Trophoblast cell (in vitro differentiated cells and primary cell): ENCODE measurements at regions not wholly inside any gene's neighbourhood (a gene's known extent, or its start where the extent isn't known, plus 50 kb on each side); places are given as distances from the start of the nearest gene placed in this dataset.

ENCODE experiments used
- DNase-seq, 2 donors: peaks; one replicate each; pipeline ENCODE4 v3.0.0-alpha.2; 2016
- H2AFZ ChIP-seq: 2 replicates; pipeline ENCODE4 v1.6.1; 2013; ENCODE audit warnings: low read length, moderate library complexity, mild to moderate bottlenecking; ENCODE audit not compliant: insufficient read depth, poor library complexity
- H2AK5ac ChIP-seq: 2 replicates; pipeline ENCODE4 v1.6.1; 2013; ENCODE audit warnings: mild to moderate bottlenecking, low read length
- H2BK120ac ChIP-seq: 2 replicates; pipeline ENCODE4 v1.6.1; 2013; ENCODE audit warnings: low read length, mild to moderate bottlenecking, moderate library complexity; ENCODE audit not compliant: insufficient read depth, poor library complexity
- H2BK12ac ChIP-seq: 2 replicates; pipeline ENCODE4 v1.6.1; 2013; ENCODE audit warnings: mild to moderate bottlenecking, low read length, moderate library complexity
- H2BK5ac ChIP-seq: 2 replicates; pipeline ENCODE4 v1.6.1; 2013; ENCODE audit warnings: low read length, low read depth, moderate library complexity, mild to moderate bottlenecking; ENCODE audit not compliant: poor library complexity
- H3K14ac ChIP-seq: 2 replicates; pipeline ENCODE4 v1.6.1; 2013; ENCODE audit warnings: mild to moderate bottlenecking, low read length
- H3K18ac ChIP-seq: 2 replicates; pipeline ENCODE4 v1.6.1; 2013; ENCODE audit warnings: mild to moderate bottlenecking, low read length
- H3K23ac ChIP-seq: 2 replicates; pipeline ENCODE4 v1.6.1; 2013; ENCODE audit warnings: low read length
- H3K27ac ChIP-seq: 2 replicates; pipeline ENCODE4 v1.5.1; 2013; ENCODE audit warnings: low read depth, mild to moderate bottlenecking, inconsistent platforms, low read length, moderate library complexity
- H3K27me3 ChIP-seq: 2 replicates; pipeline ENCODE4 v1.6.1; 2013; ENCODE audit warnings: inconsistent platforms, mild to moderate bottlenecking, low read length, moderate library complexity; ENCODE audit not compliant: insufficient read depth
- H3K36me3 ChIP-seq, 2 experiments: 1 replicate in 1 of 2; 2 replicates in 1 of 2; pipeline ENCODE4 v1.6.1; 2013; ENCODE audit warnings: low read length in 2 of 2, mild to moderate bottlenecking in 2 of 2, moderate library complexity in 1 of 2; ENCODE audit not compliant: insufficient read depth in 2 of 2, control insufficient read depth in 1 of 2
- H3K4ac ChIP-seq: 2 replicates; pipeline ENCODE4 v1.6.1; 2013; ENCODE audit warnings: low read depth, mild to moderate bottlenecking, low read length, moderate library complexity
- H3K4me1 ChIP-seq, 2 experiments: 1 replicate in 1 of 2; 2 replicates in 1 of 2; pipeline ENCODE4 v1.6.1; 2013; ENCODE audit warnings: low read length in 2 of 2, mild to moderate bottlenecking in 2 of 2, moderate library complexity in 1 of 2; ENCODE audit not compliant: insufficient read depth in 2 of 2, control insufficient read depth in 1 of 2
- H3K4me2 ChIP-seq: 2 replicates; pipeline ENCODE4 v1.6.1; 2013; ENCODE audit warnings: inconsistent platforms, mild to moderate bottlenecking, low read length, moderate library complexity
- H3K4me3 ChIP-seq: 2 replicates; pipeline ENCODE4 v1.5.1; 2013; ENCODE audit warnings: mild to moderate bottlenecking, low read depth, low read length, inconsistent platforms
- H3K79me1 ChIP-seq: one replicate; pipeline ENCODE4 v1.6.1; 2013; ENCODE audit warnings: low read length
- H3K79me2 ChIP-seq: 2 replicates; pipeline ENCODE4 v1.6.1; 2013; ENCODE audit warnings: low read length, mild to moderate bottlenecking; ENCODE audit not compliant: control insufficient read depth, insufficient read depth, poor library complexity
- H3K9ac ChIP-seq: 2 replicates; pipeline ENCODE4 v1.6.1; 2013; ENCODE audit warnings: mild to moderate bottlenecking, low read length
- H3K9me3 ChIP-seq: 2 replicates; pipeline ENCODE4 v1.6.1; 2013; ENCODE audit warnings: low read depth, mild to moderate bottlenecking, control low read depth, inconsistent platforms, low read length; ENCODE audit not compliant: insufficient read depth
- H4K12ac ChIP-seq: 2 replicates; pipeline ENCODE4 v1.6.1; 2013; ENCODE audit warnings: low read depth, mild to moderate bottlenecking, low read length, moderate library complexity
- H4K8ac ChIP-seq: 2 replicates; pipeline ENCODE4 v1.6.1; 2013; ENCODE audit warnings: low read depth, mild to moderate bottlenecking, low read length, moderate library complexity
- H4K91ac ChIP-seq: one replicate; pipeline ENCODE4 v1.6.1; 2013; ENCODE audit warnings: low read depth, mild to moderate bottlenecking, low read length, moderate library complexity
- WGBS: extraction: QIAGEN DNeasy Blood & Tissue Kit; methylation state at CpG from one replicate; pipeline ENCODE4 v1.1.7; 2013; ENCODE audit warnings: missing lambda C conversion rate; ENCODE audit not compliant: insufficient read length, insufficient coverage; ENCODE audit errors: extremely low coverage; 5-methylcytosine and 5-hydroxymethylcytosine counted together

DNA sequence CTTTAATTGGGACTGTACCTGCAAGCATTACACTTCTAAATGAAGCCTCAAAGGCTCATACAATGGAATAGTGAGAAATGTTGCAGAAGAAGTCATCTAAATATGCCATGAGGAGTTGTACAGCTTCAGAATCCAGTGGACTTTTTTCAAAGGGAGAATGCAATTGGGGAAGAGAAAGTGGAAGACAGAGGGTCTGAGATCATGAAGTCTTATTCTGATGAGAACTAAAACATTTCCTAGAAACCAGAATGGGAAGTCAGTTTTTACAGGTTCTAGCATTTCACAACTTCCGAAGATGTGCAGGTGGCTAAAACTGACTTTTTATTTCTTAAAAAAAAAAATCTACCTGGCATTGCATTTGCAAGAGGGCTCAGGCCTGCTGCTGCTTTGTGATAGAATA, 424.4 kb upstream of the RUNX1 start:
- no peaks in the 10 kb centered on the region for H3K79me1 ChIP-seq
- no peak overlapping the region for H2AK5ac ChIP-seq
- H2BK12ac ChIP-seq = no peak overlapping the region
- no peaks in the 10 kb centered on the region for H3K79me2 ChIP-seq
- H4K12ac ChIP-seq = no peak overlapping the region
- H3K36me3 ChIP-seq = no peaks in the 10 kb centered on the region
- no peak overlapping the region for H3K18ac ChIP-seq
- H4K8ac ChIP-seq = no peak overlapping the region
- no CpG with 5 or more reads among the region's 1 CpG for WGBS
- peaks cover 3% of the 10 kb centered on the region for H3K27me3 ChIP-seq
- H4K91ac ChIP-seq = no peak overlapping the region
- no peaks in the 10 kb centered on the region for H3K9me3 ChIP-seq
- no peak overlapping the region for H3K4me3 ChIP-seq
- H3K27ac ChIP-seq = no peak overlapping the region
- no peak for DNase-seq
- no peak overlapping the region for H3K4me2 ChIP-seq
- no peak overlapping the region for H3K14ac ChIP-seq
- H2BK120ac ChIP-seq = no peak overlapping the region
- H3K23ac ChIP-seq = no peak overlapping the region
- H3K9ac ChIP-seq = no peak overlapping the region
- H2BK5ac ChIP-seq = no peak overlapping the region
- H2AFZ ChIP-seq = no peak overlapping the region
- peaks cover 0 to 4% of the 10 kb centered on the region in 2 experiments for H3K4me1 ChIP-seq
- no peak overlapping the region for H3K4ac ChIP-seq

DNA sequence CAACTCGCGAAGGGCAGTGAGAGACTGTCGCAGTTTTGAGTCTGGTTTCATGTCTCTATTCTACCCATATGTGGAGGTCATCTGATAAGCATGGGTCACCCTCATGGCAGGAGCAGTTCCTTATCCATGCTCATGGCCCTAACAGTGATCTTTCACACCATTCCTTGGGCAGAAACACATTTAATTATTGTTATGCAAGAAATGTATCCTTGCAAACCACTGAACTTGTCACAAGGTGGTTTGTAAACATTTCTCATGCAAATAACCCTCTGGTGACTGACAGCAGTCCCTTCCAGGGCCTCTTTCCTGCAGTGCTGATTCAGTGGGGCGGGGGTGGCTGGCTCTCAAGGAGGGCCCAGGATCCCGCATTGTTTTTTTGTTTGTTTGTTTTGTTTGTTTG, 421.4 kb upstream of the RUNX1 start:
- no peak overlapping the region for H3K4ac ChIP-seq
- peaks cover 3% of the 10 kb centered on the region for H3K27me3 ChIP-seq
- WGBS = no CpG with 5 or more reads among the region's 5 CpGs
- H2AFZ ChIP-seq = no peak overlapping the region
- peak overlapping the region; percentile 25 for H3K4me2 ChIP-seq
- peak; percentile 76 to 89 for DNase-seq
- H2AK5ac ChIP-seq = no peak overlapping the region
- peaks cover 2% of the 10 kb centered on the region for H3K9me3 ChIP-seq
- H3K14ac ChIP-seq = no peak overlapping the region
- H4K12ac ChIP-seq = no peak overlapping the region
- H2BK12ac ChIP-seq = no peak overlapping the region
- no peaks in the 10 kb centered on the region for H3K36me3 ChIP-seq
- H3K79me2 ChIP-seq = no peaks in the 10 kb centered on the region
- H3K4me3 ChIP-seq = no peak overlapping the region
- H3K18ac ChIP-seq = no peak overlapping the region
- H3K23ac ChIP-seq = no peak overlapping the region
- H4K8ac ChIP-seq = no peak overlapping the region
- peaks cover 0 to 6% of the 10 kb centered on the region in 2 experiments for H3K4me1 ChIP-seq
- no peak overlapping the region for H3K9ac ChIP-seq
- no peak overlapping the region for H2BK120ac ChIP-seq
- H3K79me1 ChIP-seq = no peaks in the 10 kb centered on the region
- no peak overlapping the region for H2BK5ac ChIP-seq
- H3K27ac ChIP-seq = no peak overlapping the region
- no peak overlapping the region for H4K91ac ChIP-seq

DNA sequence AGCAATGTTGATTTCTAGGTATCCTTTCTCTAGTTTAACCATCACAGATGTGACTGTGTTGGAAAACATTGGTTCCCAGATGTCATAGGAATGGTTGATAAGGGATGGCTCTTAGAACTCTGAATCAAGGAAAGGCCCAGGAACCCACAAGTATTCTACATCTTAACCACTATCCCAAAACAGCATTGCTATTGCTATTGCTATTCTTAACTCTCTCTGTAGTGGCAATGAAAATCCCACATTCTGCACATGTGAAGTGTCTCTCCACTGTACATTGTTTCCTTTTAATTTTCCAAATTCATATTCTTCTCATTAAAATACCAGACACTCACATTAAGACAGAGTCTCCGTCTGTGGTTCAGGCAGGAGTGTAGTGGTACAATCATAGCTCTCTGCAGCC, 420.4 kb upstream of the RUNX1 start:
- peak in 1 of 2 donors; percentile 45 for DNase-seq
- Histone ChIP-seq H2AFZ (no peak overlapping the region), H2AK5ac (no peak overlapping the region), H2BK120ac (no peak overlapping the region), H4K12ac (no peak overlapping the region), H3K4me1 (peaks cover 0 to 6% of the 10 kb centered on the region in 2 experiments), H3K4ac (no peak overlapping the region), H3K4me3 (no peak overlapping the region), H3K9me3 (peaks cover 2% of the 10 kb centered on the region), H3K18ac (no peak overlapping the region), H2BK5ac (no peak overlapping the region), H3K4me2 (no peak overlapping the region), H3K27me3 (peaks cover 3% of the 10 kb centered on the region), H3K27ac (no peak overlapping the region), H2BK12ac (no peak overlapping the region), H3K23ac (no peak overlapping the region), H3K79me2 (no peaks in the 10 kb centered on the region), H4K91ac (no peak overlapping the region), H4K8ac (no peak overlapping the region), H3K79me1 (no peaks in the 10 kb centered on the region), H3K14ac (no peak overlapping the region), H3K9ac (no peak overlapping the region), H3K36me3 (no peaks in the 10 kb centered on the region)
- no CpG with 5 or more reads among the region's 1 CpG for WGBS

DNA sequence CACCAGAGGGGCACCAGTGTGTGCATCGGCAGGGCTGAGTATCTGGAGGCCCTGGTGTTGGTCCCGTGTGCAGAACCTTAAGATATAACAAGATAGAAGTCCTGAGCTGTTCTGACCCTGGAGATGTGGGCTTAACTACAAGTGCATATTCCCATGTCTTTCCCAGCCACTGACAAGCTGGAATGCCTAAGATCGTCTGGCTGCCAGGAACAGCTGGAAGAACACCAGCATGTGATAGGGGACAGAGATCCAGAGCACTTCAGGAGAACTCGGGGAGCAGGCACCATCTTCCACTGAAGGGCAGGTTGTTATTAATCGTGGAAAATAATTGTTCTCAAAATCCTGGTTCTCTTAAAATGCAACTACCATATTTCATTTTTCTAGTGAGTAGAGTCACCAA, 419.9 kb upstream of the RUNX1 start:
- Histone ChIP-seq H3K18ac (no peak overlapping the region), H4K91ac (no peak overlapping the region), H3K23ac (no peak overlapping the region), H3K36me3 (no peaks in the 10 kb centered on the region), H2AK5ac (no peak overlapping the region), H3K9ac (no peak overlapping the region), H2BK12ac (no peak overlapping the region), H3K79me2 (no peaks in the 10 kb centered on the region), H3K79me1 (no peaks in the 10 kb centered on the region), H3K27me3 (peaks cover 3% of the 10 kb centered on the region), H3K14ac (no peak overlapping the region), H3K4me2 (no peak overlapping the region), H2BK120ac (no peak overlapping the region), H3K4me1 (peaks cover 0 to 6% of the 10 kb centered on the region in 2 experiments), H3K4me3 (no peak overlapping the region), H4K12ac (no peak overlapping the region), H4K8ac (no peak overlapping the region), H2AFZ (no peak overlapping the region), H3K27ac (no peak overlapping the region), H3K4ac (no peak overlapping the region), H2BK5ac (no peak overlapping the region), H3K9me3 (peaks cover 2% of the 10 kb centered on the region)
- DNase-seq = peak in 1 of 2 donors; percentile 35
- no CpG with 5 or more reads among the region's 5 CpGs for WGBS
